Stimulated activated CD4-positive, alpha-beta T cell treated with anti-CD3 and anti-CD28 coated beads, Interleukin-15, amount 100 ng/mL, for 1 hour (primary cell): ENCODE measurements at regions not wholly inside any gene's neighbourhood (a gene's known extent, or its start where the extent isn't known, plus 50 kb on each side); places are given as distances from the start of the nearest gene placed in this dataset.

Experiments
- DNase-seq, 2 donors: peaks; one replicate each; pipeline ENCODE4 v3.0.0-alpha.2; 2020; ENCODE audit warnings: low read depth in 1 of 2, low spot score in 1 of 2

DNA sequence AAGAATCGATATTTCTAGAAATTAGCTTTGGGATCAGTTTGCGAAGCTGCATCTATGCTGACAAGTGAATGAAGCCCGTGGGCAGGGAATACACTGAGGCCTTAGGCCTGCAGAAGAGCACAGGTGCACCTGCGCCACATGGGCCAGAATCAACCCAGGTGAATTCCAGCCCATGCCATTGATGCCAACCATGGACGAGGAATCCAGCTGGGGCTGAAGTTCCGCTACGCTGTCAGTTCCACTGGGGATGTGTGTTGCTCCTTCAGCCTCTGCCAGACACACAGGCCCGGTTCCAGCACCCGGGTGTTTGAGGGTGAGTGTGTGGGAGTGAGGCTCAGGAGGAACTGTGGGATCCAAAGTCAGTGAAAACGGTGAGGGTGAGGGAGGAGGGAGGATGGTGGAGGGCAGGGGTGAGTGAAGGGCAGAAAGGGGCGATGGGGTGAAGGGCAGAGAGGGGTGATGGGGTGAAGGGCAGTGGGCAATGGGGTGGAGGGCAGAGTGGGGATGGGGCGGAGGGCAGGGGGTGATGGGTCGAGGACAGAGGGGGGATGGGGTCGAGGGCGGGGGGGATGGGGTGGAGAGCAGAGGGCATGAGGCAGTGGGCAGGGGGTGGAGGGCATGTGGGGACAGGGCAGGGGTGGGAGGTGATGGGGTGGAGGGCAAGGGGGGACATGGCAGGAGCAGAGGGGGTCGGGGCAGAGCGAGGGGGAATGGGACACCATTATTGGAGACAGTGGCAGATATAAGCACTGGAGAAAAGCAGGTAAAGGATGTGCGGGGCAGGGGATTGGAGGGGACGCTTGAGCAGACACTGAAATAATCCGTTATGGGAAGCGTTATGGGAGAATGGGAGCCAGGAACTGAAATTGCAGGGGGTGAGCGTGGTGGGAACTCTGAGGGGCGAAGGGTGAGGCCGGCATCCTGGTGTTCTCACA lies 931.6 kb downstream of the BRD1 start:
- no peak for DNase-seq

DNA sequence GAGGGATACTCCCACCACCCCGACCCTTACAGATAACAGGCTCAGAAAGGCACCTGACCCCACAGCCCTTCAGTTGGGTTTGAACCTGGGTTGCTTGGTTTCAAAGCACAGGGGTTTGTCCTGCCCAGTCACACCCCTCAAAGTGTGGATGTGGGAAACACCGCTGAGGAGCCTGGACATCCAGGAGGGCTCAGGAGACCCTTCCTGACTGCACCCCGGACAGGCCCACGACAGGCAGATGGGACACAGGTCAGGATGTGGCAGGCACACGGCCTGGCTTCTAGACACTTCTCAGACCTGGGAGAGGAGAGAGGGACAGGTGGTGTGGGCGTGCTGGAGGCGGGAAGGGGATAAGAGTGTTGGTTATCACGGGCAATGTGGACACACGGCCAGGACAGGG lies 932.3 kb downstream of the BRD1 start:
- DNase-seq = no peak

DNA sequence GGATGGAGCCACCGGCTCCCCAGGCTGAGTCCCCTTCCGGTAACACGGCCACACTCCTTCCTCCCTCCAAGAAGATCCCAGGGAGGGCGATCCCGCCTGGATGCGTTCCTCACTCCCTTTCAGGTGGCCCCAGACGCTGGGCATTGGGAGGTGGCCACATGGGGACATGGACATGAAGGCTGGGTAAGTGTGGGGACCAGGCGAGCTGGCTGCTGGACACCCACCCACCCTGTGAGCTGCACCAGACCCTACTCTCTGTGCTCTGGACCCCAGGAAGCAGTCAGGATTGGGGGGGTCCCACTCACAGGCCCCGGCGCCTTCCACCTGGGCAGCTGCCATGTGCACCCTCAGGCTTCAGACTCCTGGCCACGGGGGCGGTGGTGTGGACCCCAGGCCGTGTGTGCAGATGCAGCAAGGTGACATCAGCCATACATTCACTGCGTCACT lies 932.8 kb downstream of the BRD1 start:
- DNase-seq = no peak

DNA sequence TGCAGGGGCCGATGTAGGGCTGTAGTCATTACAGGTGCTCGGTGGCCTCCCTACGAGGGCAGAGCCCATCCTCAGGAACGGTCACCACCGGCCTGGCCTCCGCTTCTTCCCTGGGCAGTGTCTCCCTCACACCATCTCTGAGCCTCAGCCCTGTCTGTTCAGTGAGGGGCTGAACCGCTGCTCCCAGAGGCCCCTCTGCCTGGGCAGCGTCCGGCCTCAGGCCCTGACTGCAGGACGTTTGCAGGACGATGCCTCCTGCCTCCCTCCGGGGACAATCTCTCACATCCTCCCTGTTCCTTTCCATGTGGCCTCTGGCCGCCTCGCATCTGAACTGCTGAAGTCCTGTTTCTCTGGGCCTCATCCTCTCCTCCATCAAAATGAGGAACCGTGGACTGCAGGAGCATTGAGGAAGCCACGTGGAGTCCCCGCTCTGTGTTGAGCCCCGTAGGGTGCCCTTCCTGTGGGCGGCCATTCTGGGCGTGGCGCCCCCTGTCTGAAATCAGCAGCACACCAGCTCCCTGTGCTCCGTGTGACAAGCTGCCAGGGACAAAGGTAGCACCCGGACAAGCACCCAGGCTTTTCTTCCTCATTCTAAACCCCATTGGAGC lies 933.5 kb downstream of the BRD1 start:
- DNase-seq = no peak

DNA sequence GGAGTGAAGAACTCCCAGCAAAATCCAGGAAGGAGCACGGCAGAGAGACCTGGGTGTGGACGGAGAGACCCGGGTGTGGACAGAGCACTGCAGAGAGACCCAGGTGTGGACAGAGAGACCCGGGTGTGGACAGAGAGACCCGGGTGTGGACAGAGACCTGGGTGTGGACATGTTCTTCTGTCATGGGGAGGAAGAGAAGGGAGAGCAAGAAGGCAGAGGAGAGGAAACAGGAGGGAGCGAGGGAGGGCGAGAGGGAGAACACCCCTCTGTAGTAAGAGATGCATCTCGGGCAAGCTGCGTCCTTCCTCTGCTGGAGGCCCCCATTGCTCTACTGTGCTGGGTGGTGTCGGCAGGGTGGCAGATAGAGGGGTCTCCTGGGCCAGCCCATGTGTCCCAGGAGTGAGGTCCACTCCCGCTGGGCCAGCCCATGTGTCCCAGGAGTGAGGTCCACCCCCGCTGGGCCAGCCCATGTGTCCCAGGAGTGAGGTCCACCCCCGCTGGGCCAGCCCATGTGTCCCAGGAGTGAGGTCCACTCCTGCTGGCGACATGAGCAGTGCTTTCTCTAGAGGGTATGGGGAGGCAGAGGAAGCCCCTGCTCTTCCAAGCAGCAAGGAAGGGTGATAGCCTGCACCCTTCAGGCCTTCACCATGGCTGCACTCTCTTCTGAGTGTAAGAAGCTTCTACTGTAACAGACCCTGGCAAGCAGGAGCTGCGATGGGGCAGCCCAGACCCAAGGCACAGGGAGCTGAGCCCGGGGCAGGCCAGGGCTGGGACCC lies 934.2 kb downstream of the BRD1 start:
- no peak for DNase-seq

DNA sequence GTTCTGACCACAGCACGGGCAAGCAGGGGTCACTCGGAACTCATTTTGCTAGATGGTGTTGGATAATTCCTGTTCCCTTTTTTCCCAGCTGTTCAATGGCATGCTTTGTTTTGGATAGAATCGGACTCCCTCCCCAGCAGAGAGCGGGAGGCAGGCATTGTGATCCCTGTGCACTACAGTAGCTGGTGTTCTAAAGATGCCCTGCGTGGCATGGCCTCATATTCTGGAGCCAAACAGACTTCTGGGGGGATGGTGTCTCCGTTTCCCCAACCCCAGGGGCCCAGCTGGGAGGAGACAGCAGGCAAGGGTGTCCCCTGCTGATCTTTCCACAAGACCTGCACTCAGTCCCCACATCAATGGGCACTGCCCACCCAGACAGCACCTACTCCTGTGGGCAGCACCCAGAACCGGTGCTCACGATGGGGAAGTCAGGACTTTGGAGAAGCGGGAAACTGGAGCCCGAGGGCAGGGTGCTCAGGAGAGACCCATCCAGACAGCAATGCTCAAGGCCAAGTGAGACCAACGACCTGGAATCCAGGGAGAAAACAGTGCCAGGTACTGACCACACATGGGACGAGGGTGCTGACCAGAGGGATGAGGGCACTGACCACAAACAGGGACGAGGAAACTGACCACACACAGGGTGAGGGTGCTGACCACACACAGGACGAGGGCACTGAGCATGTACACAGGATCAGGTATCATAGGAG lies 934.9 kb downstream of the BRD1 start:
- DNase-seq = no peak

DNA sequence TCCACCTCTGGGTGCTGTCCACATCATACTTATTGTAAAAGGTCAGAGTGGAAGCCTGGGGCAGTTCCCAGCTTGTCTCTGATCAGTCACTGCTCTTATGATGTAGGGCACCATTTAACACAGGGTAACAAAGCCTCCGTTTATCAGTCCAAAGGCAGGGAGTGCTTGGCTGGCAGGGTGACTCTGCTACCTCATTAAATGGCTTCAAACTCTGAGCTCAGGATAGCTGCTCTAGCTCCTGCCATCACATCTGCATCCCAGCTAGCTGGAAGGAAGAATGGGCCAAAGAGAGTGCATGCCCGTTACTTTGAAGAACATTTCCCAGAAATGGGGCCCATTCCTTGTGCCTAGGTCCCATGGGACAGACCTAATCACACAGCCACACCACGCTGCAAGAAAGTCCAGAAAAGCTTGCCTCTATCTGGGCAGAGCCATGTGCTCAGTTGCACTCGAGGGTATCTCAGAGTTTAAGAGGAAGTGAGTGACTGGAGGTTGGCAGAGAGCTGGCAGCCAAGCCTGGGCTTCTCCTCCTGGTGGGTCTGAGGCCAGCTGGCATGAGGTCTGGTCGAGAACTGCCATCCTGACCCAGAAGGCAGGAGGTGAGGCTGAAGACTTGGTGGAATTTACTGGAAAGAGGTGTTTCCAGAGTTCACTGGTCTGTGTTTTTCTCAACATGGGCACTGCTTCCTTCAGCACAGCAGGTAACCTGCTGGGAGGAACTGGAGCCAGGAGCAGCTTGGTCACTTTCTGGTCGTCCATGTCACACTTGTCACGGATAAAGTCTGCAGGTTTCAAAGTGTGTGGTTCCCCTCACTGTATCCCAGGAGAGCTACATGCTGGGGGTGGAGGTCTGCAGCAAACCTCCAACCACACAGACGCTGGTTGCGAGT lies 935.7 kb downstream of the BRD1 start:
- no peak for DNase-seq

DNA sequence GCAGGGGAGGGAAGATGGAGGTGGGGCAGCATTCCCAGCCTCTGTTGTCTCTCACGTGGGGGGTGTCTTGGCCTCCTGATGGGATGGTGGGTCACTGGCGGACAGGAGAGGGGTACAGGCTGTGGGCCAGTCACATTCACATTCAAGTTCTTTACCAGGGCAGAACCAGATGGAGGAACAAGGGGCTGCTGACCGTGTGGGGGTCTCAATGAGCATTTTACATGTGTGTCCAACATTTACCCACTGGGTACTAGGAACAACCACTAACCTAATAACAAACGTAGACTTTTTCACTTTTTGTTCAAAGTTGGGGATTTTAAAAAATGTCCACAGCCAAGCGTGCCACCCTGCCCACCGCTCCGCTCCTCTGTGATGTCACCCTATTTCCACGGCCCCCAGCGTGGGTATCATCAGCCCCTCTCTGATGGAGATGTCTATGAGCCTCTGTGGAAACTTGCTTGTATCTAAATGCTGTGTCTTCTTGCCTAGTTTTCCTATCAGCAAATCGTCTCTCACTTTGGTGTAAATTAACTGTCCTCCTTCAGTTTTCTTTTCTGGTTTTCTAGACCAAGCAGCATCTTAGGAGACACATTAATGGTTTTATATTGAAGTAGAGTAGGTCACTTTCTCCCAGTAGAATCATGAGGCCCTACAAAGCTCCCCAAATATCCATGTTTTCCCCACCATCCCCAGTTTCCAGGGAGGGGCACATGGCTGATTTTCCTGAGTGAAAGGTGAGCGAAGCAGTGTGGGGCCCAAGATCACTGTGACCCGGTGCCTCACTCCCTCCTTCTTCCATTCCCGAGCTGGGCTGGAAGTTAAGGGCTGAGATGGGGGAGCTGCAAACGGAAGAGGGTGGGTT lies 936.7 kb downstream of the BRD1 start:
- DNase-seq = no peak

DNA sequence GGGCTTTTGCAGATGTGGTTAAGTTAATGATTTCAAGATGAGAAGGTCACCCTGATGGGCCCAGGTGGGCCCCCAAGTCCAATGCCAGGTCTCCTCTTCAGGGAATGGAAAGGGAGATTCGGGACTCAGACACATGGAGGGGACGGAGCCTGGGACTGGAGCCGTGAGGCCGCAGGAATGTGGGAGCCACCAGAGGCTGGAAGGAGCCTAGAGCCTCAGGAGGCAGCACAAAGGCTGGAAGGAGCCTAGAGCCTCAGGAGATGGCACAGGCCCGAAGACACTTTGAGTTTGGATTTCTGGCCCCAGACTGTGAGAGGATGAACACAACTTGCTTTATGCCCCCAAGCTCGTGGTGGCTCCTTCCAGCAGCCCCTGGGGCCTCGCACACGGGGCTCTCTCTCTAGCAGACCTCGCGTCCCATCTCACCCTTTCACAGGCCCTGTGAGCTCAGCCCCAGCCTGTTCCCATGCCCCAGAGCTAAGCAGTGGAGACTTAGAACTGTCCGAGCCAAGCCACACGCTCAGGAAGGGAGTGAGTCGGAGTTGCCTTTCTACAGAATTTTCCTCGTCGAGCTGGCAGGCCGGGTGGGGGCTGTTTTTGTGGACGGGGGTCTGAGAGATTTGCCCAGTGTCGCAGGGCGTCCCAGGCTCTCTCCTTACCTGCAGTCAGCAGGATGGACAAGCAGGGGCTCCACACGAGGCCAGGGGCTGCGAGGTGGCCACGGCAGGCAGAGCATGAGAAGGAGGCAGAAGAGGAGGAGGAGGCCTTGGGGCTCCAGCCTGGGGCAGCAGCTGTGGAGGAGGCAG lies 937.6 kb downstream of the BRD1 start:
- DNase-seq = no peak

DNA sequence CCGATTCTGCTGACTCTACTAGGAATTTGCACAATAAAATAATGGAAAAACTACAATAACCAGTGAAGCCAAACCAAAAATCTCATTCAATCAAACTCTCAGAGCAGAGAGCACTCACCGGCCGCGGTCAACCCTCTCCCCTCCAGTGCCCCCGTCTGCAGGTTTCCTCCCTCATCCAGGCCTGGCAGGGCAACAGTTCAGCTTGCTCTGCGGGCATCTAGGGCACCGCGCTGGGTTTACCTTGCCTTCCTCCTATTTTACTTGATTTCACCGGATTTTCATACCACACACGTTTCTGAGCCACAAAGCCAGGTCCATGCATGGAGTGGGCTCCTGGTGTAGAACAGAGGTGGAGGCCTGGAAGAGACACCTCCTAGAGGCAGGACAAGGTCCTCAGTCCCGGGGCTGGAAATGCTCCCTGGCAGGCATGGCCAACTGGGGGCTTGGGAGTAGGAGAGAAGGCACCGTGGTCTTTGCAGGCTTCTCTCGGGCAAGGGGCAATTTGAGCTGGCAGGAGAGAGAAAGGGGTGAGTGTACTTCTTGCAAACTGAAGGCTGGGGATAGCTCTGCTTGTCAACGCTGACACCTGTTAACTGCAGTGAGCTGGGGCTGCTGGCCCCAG lies 938.4 kb downstream of the BRD1 start:
- DNase-seq = no peak

DNA sequence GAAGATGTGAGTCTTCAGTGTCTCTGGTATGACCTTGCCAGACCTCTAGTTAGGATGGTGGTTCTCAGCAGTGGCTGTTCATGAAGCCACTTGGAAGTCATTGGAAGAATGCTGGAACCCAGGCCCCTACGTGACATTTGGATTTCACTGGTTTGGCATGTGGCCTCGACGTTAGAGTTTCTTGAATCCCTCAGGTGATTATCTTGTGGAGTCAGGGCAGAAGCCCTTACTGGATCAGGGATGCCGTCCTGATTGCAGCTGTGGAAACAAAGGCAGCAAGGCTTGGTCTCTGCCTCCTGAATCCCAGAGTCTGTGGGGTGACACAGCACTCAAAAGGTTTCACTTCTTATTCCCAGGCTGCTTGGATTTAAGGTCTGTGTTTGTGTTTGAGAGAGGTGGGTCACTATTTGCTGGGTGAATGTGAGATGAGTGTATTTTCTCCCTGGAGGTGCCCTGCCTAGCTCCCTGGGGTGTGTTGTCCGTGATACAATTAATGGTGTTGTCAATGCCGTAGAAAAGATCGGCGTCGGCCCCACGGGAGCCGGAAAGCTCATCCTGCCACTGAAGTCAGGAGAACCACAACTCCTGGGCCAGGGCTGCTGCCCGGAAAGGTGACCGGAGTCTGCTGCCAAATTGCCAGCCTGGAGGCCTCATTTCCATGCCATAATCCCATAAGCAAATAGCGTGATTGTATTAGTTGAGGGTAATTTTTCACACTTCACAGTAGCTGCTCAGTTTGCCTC lies 939.0 kb downstream of the BRD1 start:
- DNase-seq = no peak

DNA sequence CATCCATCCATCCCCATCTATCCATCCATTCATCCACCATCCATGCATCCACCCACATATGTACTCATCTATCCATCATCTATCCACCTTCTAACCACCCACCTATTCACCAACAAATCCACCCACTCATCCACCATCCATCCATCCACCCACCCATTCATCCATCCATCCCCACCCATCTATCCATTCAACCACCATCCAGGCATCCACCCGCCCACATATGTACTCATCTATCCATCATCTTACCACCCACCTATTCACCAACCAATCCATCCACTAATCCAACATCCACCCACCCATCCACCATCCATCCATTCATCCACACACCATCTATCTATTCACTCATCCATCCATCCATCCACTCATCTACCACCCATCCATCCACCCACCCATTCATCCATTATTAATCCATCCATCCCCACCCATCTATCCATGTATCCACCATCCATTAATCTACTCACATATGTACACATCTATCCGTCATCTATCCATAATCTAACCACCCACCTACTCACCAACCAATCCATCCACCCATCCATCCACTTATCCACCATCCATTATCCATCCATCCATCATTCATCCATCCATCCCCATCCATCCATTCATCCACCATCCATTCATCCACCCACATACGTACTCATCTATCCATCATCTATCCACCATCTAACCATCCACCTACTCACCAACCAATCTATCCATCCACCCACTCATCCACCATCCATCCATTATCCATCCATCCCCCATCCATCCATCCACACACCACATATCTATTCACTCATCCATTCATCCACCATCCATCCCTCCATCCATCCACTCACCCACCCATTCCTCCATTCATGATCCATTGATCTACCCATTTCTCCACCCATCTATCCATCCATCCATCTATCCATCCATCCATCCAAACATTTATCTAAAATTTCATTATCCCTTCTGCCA lies 940.0 kb downstream of the BRD1 start:
- no peak for DNase-seq

DNA sequence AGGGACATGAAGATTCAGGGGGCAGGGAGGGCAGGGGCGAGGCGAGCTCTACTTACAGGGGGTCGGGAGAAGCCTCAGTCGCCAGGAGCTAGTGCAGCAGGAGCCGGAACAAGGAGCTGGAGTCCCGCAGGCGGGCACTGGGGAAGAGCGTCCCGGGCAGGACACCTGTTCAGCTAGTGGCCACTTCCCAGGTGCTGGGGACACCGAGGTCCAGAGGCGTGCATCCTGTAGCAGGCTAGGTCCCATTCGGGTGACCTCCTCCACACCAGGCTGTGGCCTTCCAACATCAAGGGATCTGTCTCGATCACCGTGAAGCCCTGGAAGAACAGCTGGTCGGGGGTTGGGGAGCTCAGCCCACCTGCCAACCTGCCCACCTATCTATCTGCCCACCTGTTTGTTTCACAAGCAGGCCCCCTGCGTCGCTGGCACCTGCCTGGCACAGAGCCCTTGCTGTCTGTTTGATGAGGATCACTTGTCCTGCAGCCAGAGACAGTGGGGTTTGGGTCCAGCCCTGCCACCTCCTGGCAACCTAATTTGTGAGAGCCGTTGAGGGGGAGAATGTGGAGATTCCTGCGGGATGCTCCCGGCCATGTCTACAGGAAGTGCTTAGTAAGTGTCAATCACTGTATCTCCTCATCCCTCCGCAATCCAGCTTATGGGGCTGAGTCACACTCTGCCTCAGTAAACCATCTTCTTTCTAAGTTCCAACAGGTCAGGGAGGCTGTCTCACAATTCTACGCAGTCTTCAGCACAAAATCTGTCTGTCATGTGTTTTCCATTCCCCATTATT lies 940.9 kb downstream of the BRD1 start:
- DNase-seq = no peak

DNA sequence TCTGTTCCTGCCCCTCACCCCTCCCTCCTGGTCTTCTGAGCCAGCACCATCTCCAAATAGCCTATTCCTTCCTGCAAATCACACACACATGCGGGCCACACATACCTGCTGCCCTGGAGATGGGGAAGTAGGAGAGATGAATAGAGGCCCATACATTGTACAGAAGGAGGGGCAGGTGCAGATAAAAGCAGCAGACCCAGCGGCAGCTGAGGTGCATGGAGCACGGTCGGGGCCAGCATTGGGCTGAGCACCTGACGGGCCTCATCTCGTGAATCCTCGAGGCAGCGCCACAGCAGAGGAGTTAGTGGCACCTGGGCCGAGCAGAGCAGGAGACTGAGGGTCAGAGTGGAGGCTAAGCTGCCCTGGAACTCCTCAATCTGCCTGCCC lies 941.8 kb downstream of the BRD1 start:
- DNase-seq = no peak

DNA sequence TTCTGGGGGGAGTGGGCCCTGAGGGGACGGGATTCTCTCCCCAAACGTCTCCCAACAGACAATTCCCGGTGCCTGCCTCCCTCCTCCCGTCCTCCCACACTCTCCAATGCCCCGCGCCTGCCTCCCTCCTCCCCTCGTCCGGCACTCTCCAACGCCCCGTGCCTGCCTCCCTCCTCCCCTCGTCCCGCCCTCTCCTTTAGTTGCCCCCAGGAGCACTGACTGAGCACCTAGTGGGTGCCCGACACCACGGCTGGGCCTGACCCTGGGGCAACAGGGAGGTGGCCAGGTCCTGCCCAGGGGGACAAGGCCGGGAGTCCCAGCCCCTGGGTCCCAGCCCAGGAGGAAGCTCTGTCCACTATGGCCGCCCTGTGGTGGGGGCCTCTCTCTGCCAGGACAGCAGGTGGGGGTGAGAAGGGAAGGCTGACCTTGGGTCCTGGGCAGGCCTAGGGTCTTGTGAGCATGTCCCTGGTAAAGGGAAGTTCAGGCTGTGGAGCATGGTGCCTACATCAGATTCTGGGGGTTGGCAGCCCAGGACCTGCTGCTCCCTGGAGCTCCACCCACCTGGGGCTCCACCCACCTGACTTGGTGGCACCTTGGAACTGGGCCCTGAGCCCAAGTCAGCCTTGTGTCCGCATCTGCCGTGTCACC lies 942.3 kb downstream of the BRD1 start:
- DNase-seq = no peak
